ENCODE measurements at regions not wholly inside any gene's neighbourhood (a gene's known extent, or its start where the extent isn't known, plus 50 kb on each side); places are given as distances from the start of the nearest gene placed in this dataset.

- H3K4me3 ChIP-seq (ENCODE audit: low read depth, low read length) = no peak overlapping the region
- no peak for TF ChIP-seq CTCF (IDR thresholded peaks at IDR 0.05; ENCODE audit: borderline replicate concordance, insufficient read depth, low read depth, low read length)
Observed at GRCh38 chr5:73295447-73295846, 122.5 kb downstream of the TMEM174 start.

- H3K4me3 ChIP-seq (ENCODE audit: low read depth, low read length) = no peak overlapping the region
- no peak for TF ChIP-seq CTCF (IDR thresholded peaks at IDR 0.05; ENCODE audit: borderline replicate concordance, insufficient read depth, low read depth, low read length)
Observed at GRCh38 chr5:73292816-73293459, 119.9 kb downstream of the TMEM174 start.

- H3K4me3 ChIP-seq (ENCODE audit: low read depth, low read length) = no peak overlapping the region
- TF ChIP-seq CTCF (IDR thresholded peaks at IDR 0.05; ENCODE audit: borderline replicate concordance, insufficient read depth, low read depth, low read length) = no peak
Observed at GRCh38 chr5:73291873-73292272, 118.9 kb downstream of the TMEM174 start.

- TF ChIP-seq CTCF (IDR thresholded peaks at IDR 0.05; ENCODE audit: borderline replicate concordance, insufficient read depth, low read depth, low read length) = no peak
- no peak overlapping the region for H3K4me3 ChIP-seq (ENCODE audit: low read depth, low read length)
Observed at GRCh38 chr5:73290242-73290641, 117.2 kb downstream of the TMEM174 start.

- TF ChIP-seq CTCF (IDR thresholded peaks at IDR 0.05; ENCODE audit: borderline replicate concordance, insufficient read depth, low read depth, low read length) = no peak
- H3K4me3 ChIP-seq (ENCODE audit: low read depth, low read length) = no peak overlapping the region
Observed at GRCh38 chr5:73288803-73289720, 116.1 kb downstream of the TMEM174 start.

GRCh38 chr5:73286896-73287295, 113.9 kb downstream of the TMEM174 start:
- TF ChIP-seq CTCF (IDR thresholded peaks at IDR 0.05; ENCODE audit: borderline replicate concordance, insufficient read depth, low read depth, low read length) = no peak
- H3K4me3 ChIP-seq (ENCODE audit: low read depth, low read length) = no peak overlapping the region
